ENCODE measurements at regions not wholly inside any gene's neighbourhood (a gene's known extent, or its start where the extent isn't known, plus 50 kb on each side); places are given as distances from the start of the nearest gene placed in this dataset.

- in situ Hi-C loops (cut with MboI; ENCODE audit: low sequenced_read_pairs): no loop called here
Measured at GRCh38 chr1:199150756-199151155, 511.9 kb downstream of the PTPRC start.

- in situ Hi-C loops (cut with MboI; ENCODE audit: low sequenced_read_pairs): no loop called here
Measured at GRCh38 chr1:199151634-199152425, 513.0 kb downstream of the PTPRC start.

- in situ Hi-C loops (cut with MboI; ENCODE audit: low sequenced_read_pairs): no loop called here
Measured at GRCh38 chr1:199152676-199153075, 513.8 kb downstream of the PTPRC start.

- in situ Hi-C loops (cut with MboI; ENCODE audit: low sequenced_read_pairs): no loop called here
Measured at GRCh38 chr1:199155166-199156019, 516.6 kb downstream of the PTPRC start.

GRCh38 chr1:199157494-199157893 is 518.7 kb downstream of the PTPRC start:
- in situ Hi-C loops (cut with MboI; ENCODE audit: low sequenced_read_pairs): no loop called here

GRCh38 chr1:199160521-199161318 is 521.9 kb downstream of the PTPRC start:
- in situ Hi-C loops (cut with MboI; ENCODE audit: low sequenced_read_pairs): no loop called here

GRCh38 chr1:199161319-199161680 is 522.5 kb downstream of the PTPRC start:
- in situ Hi-C loops (cut with MboI; ENCODE audit: low sequenced_read_pairs): no loop called here

GRCh38 chr1:199161766-199162303 is 523.0 kb downstream of the PTPRC start:
- in situ Hi-C loops (cut with MboI; ENCODE audit: low sequenced_read_pairs): no loop called here

- in situ Hi-C loops (cut with MboI; ENCODE audit: low sequenced_read_pairs): no loop called here
Measured at GRCh38 chr1:199163267-199163666, 524.4 kb downstream of the PTPRC start.

GRCh38 chr1:199163670-199164069 is 524.8 kb downstream of the PTPRC start:
- in situ Hi-C loops (cut with MboI; ENCODE audit: low sequenced_read_pairs): no loop called here

- in situ Hi-C loops (cut with MboI; ENCODE audit: low sequenced_read_pairs): no loop called here
Measured at GRCh38 chr1:199167460-199167859, 528.6 kb downstream of the PTPRC start.

GRCh38 chr1:199168888-199169585 is 530.2 kb downstream of the PTPRC start:
- in situ Hi-C loops (cut with MboI; ENCODE audit: low sequenced_read_pairs): no loop called here

GRCh38 chr1:199170711-199171110 is 531.9 kb downstream of the PTPRC start:
- in situ Hi-C loops (cut with MboI; ENCODE audit: low sequenced_read_pairs): no loop called here

GRCh38 chr1:199172171-199173124 is 533.6 kb downstream of the PTPRC start:
- in situ Hi-C loops (cut with MboI; ENCODE audit: low sequenced_read_pairs): no loop called here

GRCh38 chr1:199173356-199173755 is 534.5 kb downstream of the PTPRC start:
- in situ Hi-C loops (cut with MboI; ENCODE audit: low sequenced_read_pairs): no loop called here

GRCh38 chr1:199174336-199174735 is 535.5 kb downstream of the PTPRC start:
- in situ Hi-C loops (cut with MboI; ENCODE audit: low sequenced_read_pairs): no loop called here

- in situ Hi-C loops (cut with MboI; ENCODE audit: low sequenced_read_pairs): no loop called here
Measured at GRCh38 chr1:199176713-199177112, 537.9 kb downstream of the PTPRC start.

- in situ Hi-C loops (cut with MboI; ENCODE audit: low sequenced_read_pairs): no loop called here
Measured at GRCh38 chr1:199177241-199177640, 538.4 kb downstream of the PTPRC start.

- in situ Hi-C loops (cut with MboI; ENCODE audit: low sequenced_read_pairs): no loop called here
Measured at GRCh38 chr1:199178646-199179045, 539.8 kb downstream of the PTPRC start.

Data from HL-60/S4 treated with retinoic acid at 250 ng/mL for 4 days and 3 days (cell line).